Pancreas (tissue), 10 donors: ENCODE measurements at regions not wholly inside any gene's neighbourhood (a gene's known extent, or its start where the extent isn't known, plus 50 kb on each side); places are given as distances from the start of the nearest gene placed in this dataset.
A peak's percentile ranks its signal among the peaks of the same experiment; 100 is the strongest.
"Not testable (repeated sequence)": the region's sequence is repeated elsewhere in the genome, so short reads cannot be mapped to it uniquely, and the experiment has no call there.

Experiments
- ATAC-seq, 4 donors: fragments of 200-7000 bp; cut with Tn5 transposase; one replicate each; pipeline versions ENCODE4 v1.8.0 to v1.9.1; 2020; ENCODE audit warnings: mild to moderate bottlenecking in 4 of 4, moderate library complexity in 4 of 4
- DNase-seq, 6 donors: peaks; one replicate each; pipeline ENCODE4 v3.0.0-alpha.2; 2020
- FAIRE-seq: peaks from 2 replicates; lab custom pipeline; 2012; peaks lifted over from hg19 to GRCh38; lab: Jason Lieb, UNC
- H3K27ac ChIP-seq, 4 donors: fragments of 200-600 bp; sonication (generic); 1 replicate in 3 of 4; 2 replicates in 1 of 4; pipeline versions ENCODE4 v1.5.0 to v1.8.0; 2020
- H3K27me3 ChIP-seq, 4 donors: fragments of 200-600 bp; one replicate each; pipeline ENCODE4 v1.8.0; 2021
- H3K36me3 ChIP-seq, 3 donors: fragments of 200-600 bp; sonication (generic) in 1 of 3; one replicate each; pipeline versions ENCODE4 v1.5.0 to v1.8.0; 2020 to 2021
- H3K4me1 ChIP-seq, 3 donors: fragments of 200-600 bp; one replicate each; pipeline ENCODE4 v1.8.0; 2021
- H3K4me3 ChIP-seq, 4 donors: fragments of 200-600 bp; sonication (generic) in 2 of 4; one replicate each; pipeline versions ENCODE4 v1.5.0 to v1.8.0; 2020 to 2021
- H3K9me3 ChIP-seq, 4 donors: fragments of 200-600 bp; one replicate each; pipeline ENCODE4 v1.8.0; 2021
- WGBS, 2 donors: extraction: QIAGEN DNeasy Blood & Tissue Kit; methylation state at CpG; one replicate each; pipeline ENCODE4 v1.1.7; 2013; 5-methylcytosine and 5-hydroxymethylcytosine counted together
- intact Hi-C, 3 donors: fragments of 100-400 bp; cut with DNase I; formaldehyde crosslinking; loops; one replicate each; pipeline versions ENCODE4 v1.11.1 to v1.14.2; 2022
- donor health status: healthy with polysubstance abuse.
- donor health status: DM: no; HTN: no; CAD: no; lungs with moderate emphysema.
- donor health status: DM: no; HTN: no; CAD: no.
- donor health status: control.
- donor health status: control.
- donor health status: Bipolar disorder and iron deficiency.
- donor health status: DM: yes; HTN: yes; CAD: no.
- donor health status: DM: no; HTN: no; CAD: no.
- donor health status: DM: no; HTN: no; CAD: no.
- donor health status: DM: yes; HTN: yes; CAD: no.

DNA sequence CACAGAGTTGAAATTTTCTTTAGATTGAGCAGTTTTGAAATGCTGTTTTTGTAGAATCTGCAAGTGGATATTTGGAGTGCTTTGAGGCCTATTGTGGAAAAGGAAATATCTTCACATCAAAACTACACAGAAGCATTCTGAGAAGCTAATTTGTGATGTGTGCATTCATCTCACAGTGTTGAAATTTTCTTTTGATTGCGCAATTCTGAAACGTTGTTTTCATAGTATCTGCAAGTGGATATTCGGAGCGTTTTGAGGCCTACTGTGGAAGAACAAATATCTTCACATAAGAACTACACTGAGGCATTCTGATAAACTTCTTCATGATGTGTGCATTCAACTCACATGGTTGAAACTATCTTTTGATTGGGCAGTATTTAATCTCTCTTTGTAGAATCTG is 3143.4 kb upstream of the OR11H1 start:
- H3K4me3 ChIP-seq, DNase-seq, H3K27me3 ChIP-seq, H3K27ac ChIP-seq, H3K9me3 ChIP-seq, ATAC-seq, FAIRE-seq, H3K36me3 ChIP-seq, intact Hi-C loops, H3K4me1 ChIP-seq: not testable (repeated sequence)
- 72 to 75% methylated on average over 4 of the region's 4 CpGs for WGBS, 2 donors

DNA sequence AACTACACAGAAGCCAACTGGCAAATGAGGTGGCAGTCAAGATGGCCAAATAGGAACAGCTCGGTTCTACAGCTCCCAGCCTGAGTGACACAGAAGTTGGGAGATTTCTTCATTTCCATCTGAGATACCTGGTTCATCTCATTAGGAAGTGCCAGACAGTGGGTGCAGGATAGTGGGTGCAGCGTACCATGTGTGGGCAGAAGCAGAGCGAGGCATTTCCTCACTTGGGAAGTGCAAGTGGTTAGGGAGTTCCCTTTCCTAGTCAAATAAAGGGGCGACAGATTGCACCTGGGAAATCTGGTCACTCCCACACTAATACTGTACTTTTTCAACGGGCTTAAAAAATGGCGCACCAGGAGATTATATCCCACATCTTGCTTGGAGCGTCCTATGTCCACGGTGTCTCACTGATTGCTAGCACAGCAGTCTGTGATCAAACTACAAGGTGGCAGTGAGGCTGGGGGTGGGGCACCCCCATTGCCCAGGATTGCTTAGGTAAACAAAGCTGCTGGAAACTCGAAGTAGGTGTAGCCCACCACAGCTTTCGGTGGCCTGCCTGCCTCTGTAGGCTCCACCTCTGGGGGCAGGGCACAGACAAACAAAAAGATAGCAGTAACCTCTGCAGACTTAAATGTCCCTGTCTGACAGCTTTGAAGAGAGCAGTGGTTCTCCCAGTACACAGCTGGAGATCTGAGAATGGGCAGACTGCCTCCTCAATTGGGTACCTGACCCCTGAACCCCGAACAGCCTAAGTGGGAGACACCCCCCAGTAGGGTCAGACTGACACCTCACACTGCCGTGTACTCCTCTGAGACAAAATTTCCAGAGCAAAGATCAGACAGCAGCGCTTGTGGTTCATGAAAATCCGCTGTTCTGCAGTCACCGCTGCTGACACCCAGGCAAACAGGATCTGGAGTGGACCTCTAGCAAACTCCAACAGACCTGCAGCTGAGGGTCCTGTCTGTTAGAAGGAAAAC is 3138.9 kb upstream of the OR11H1 start:
- FAIRE-seq, H3K4me3 ChIP-seq, H3K9me3 ChIP-seq, H3K27ac ChIP-seq, H3K36me3 ChIP-seq, ATAC-seq, intact Hi-C loops, H3K27me3 ChIP-seq, H3K4me1 ChIP-seq: not testable (repeated sequence)
- DNase-seq = peak in 3 of 6 donors; percentile 9 to 45 (median 24)
- 50 to 55% methylated on average over 15 of the region's 15 CpGs for WGBS, 2 donors

DNA sequence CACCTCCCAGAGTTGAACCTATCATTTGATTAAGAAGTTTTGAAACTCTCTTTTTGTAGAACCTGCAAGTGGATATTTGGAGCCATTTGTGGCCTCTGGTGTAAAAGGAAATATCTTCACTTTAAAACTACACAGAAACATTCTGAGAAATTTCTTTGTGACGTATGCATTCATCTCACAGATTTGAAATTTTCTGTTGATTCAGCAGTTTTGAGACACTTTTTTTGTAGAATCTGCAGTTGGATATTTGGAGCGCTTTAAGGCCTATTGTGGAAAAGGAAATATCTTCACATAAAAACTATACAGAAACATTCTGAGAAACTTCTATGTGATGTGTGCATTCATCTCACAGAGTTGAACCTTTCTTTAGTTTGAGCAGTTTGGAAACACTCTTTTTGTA is 3130.7 kb upstream of the OR11H1 start:
- H3K27ac ChIP-seq, H3K4me3 ChIP-seq, H3K9me3 ChIP-seq, H3K4me1 ChIP-seq, H3K27me3 ChIP-seq, FAIRE-seq, H3K36me3 ChIP-seq, DNase-seq, intact Hi-C loops, ATAC-seq: not testable (repeated sequence)
- 67% methylated on average over 2 of the region's 2 CpGs for WGBS, 2 donors

DNA sequence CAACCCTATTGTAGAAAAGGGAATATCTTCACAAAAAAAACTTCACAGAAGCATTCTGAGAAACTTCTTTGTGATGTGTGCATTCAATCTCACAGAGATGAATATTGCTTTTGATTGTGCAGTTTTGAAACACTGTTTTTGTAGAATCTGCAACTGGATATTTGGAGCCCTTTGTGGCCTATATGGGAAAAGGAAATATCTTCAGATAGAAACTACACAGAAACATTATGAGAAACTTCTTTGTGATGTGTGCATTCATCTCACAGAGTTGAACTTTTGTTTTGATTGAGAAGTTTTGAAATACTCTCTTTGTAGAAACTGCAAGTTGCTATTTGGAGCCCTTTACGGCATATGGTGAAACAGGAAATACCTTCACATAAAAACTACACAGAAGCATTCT is 3126.1 kb upstream of the OR11H1 start:
- H3K27ac ChIP-seq, ATAC-seq, H3K9me3 ChIP-seq, H3K4me1 ChIP-seq, DNase-seq, H3K4me3 ChIP-seq, H3K36me3 ChIP-seq, intact Hi-C loops, H3K27me3 ChIP-seq, FAIRE-seq: not testable (repeated sequence)
- WGBS, 2 donors = 80 to 83% methylated on average over 1 of the region's 1 CpG

DNA sequence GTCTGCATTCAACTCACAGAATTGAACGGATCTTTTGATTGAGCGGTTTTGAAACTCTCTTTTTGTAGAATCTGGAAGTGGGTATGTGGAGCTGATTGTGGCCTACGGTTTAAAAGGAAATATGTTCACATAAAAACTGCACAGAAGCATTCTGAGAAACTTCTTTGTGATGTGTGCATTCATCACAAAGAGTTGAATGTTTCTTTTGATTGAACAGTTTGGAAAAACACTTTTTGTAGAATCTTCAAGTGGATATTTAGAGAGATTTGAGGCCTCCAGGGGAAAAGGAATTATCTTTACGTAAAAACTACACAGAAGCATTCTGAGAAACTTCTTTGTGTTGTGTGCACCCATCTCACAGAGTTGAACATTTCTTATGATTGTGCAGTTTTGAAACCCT is 3125.5 kb upstream of the OR11H1 start:
- DNase-seq, H3K4me3 ChIP-seq, H3K9me3 ChIP-seq, ATAC-seq, H3K4me1 ChIP-seq, FAIRE-seq, H3K27me3 ChIP-seq, H3K36me3 ChIP-seq, H3K27ac ChIP-seq, intact Hi-C loops: not testable (repeated sequence)
- WGBS, 2 donors = 31 to 32% methylated on average over 4 of the region's 4 CpGs

DNA sequence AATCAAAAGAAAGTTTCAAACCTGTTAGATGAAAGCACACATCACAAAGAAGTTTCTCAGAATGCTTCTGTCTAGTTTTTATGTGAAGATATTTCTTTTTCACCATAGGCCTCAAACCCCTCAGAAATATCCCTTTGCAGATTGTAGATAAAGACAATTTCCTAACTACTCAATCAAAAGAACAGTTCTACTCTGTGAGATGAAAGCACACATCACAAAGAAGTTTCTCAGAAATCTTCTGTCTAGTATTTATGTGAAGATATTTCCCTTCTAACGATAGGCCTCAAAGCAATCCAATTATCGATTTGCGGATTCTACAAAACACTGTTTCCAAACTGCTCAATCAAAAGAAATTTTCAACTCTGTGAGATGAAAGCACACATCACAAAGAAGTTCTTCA is 3092.1 kb upstream of the OR11H1 start:
- WGBS, 2 donors = 80 to 90% methylated on average over 3 of the region's 3 CpGs
- H3K27me3 ChIP-seq, ATAC-seq, H3K4me1 ChIP-seq, H3K27ac ChIP-seq, H3K9me3 ChIP-seq, FAIRE-seq, intact Hi-C loops, H3K4me3 ChIP-seq, H3K36me3 ChIP-seq, DNase-seq: not testable (repeated sequence)
